ENCODE measurements at regions not wholly inside any gene's neighbourhood (a gene's known extent, or its start where the extent isn't known, plus 50 kb on each side); places are given as distances from the start of the nearest gene placed in this dataset.
"Not testable (repeated sequence)": the region's sequence is repeated elsewhere in the genome, so short reads cannot be mapped to it uniquely, and the experiment has no call there.

DNA sequence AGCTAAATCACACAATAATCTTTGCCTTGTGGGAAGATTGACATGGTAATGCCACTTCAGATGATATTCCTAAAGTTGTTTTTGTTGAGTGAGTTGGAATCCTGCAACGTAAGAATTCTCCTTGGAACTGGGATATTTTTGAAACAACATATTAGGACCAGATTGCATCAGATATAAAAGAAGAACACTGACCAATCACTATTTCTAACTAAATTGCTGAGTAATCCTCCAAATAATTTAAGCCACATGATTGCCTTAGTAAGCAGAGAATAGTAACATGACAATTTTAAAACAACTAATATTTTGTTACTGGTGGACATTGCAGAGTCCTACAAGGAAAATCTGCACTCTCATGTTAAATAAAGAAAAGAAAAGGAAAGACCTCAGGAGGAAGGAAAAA lies 353.9 kb upstream of the LMCD1 start:
- no peak for DNase-seq

DNA sequence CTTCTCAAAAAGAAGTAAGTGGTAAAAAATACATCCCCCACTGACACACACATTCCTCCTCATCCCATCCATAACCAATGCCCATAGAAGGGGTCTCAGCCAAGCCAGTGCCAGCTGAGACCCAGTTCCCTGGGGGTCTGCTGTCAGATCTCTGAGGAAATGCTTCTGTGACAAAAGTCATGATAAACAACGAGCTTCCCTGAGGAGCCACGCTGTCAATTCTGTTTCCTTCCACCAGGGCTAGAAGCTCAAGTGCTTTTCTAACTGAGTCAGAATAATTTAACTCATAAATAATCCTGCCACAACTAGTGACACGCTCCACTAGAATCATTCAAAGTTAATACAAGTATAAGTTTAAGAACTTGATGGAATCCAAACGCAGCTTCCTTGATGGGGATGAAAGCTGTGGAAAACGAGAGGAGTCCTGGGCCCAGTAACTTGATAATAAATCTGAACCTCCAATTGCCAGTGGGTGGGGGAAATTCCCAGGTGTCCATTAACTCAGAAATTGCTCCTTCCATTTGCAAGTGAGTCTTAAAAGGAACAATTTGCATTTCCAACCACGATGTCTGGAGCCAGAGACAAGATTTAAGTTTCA lies 348.7 kb upstream of the LMCD1 start:
- DNase-seq, result no peak

DNA sequence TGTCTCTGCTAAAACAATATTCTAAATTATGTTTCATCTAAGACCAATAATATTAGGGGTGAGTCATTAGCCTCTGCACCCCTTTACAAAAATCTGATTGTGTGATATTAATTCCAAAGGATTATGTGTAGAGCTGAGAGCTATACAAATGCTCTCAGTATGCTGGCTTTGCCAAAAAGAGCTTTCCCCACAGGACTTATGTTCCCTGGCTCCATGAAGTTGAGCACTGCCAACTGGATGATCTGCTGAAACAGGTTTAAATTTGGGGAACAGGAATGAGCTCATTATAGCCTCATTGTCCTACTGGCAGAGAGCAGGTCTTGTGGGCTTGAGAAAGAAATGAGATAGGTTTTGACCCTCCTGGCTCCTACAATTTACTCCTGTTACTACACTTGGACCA lies 347.8 kb upstream of the LMCD1 start:
- DNase-seq, result no peak

GRCh38 chr3:8154617-8155016 lies 347.0 kb upstream of the LMCD1 start:
- DNase-seq, result no peak

DNA sequence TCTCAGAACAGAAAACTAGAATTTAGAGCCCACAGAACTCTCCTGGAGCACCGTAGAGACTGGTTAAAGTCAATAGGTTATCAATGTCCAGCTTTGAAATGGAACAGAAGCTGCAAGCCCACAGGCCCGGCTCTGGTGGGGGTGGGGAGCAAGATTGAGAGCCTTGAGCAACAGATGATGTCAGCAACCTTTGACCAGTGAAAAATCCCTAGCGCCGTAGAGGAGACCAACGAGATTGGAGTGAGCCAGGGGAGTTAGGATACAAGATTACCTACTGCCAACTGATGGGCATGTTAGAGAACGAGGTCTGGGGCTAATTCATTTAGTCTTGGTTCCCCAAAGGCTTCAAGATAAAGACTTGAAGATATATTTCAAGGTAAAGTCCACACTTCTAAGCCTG lies 345.5 kb upstream of the LMCD1 start:
- DNase-seq, result no peak

DNA sequence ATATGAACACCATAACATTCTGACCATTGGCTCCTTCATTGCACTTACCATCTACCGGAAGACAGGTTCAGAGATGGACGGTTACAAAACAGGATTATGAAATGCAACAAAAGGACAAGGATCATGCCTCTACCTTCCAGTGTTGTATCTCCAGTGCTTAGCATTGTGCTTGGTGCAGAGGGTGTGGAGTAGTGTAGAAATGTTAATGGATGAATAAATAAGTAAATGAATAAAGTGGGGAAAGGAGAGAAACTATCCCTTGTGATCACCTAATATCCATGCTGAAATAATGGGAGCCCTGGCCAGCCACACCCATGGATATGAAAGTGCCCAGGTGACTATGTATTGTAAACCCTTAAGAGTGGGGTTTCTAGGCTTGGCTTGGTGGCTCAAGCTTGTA lies 344.8 kb upstream of the LMCD1 start:
- no peak for DNase-seq

DNA sequence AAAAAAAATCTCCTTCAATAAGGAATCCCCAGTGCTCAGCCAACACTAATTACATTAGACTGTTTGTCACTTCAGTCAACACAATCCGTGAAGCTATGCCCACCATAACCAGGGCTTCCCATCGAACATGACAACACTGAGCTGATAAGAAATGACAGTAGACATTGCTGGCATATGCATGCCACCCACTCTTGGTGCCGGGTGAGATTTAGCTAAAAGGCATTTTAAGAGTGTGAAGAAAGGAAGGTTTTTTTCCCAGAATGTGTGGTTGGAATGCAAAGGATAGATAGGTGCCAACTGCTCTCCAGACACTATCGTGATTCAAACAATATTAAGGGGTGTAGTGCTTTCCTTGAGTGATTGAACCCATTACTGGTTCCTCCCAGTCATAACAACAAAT lies 344.0 kb upstream of the LMCD1 start:
- DNase-seq, result no peak

DNA sequence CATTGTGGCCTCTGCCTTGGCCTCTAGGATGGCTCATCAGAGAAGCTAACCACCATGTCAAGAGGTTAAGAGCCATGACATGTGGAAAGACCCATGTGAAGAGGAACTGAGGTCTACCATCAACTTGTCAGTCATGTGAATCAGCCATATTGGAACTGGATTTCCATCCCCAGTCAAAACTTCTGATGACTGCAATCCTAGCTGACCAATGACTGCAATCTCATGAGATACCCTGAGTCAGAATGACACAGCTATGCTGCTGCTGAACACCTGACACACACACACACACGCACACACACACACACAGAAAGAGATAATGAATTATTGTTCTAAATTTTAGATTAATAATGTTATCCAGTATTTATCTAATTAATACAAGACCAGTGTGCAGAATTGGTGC lies 337.5 kb upstream of the LMCD1 start:
- DNase-seq, result no peak

DNA sequence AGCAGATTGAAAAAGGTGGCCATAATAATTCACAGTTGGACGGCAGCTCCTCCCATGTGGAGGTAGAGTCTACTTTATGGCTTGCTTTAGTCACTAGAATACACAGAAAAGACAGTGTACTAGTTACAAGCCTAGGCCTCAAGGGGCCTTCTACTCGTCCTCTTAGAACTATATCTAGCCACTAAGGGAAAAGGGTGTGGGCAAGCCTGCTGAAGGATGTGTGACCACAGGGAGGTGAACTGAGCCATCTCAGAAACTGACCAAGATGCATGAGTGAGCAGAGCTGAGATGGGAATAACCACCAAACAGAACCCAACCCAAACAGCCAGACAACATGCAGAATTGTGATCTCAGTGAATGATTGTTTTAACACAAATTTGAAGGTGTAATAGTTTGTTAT lies 335.6 kb upstream of the LMCD1 start:
- no peak for DNase-seq

GRCh38 chr3:8170971-8171508 lies 330.6 kb upstream of the LMCD1 start:
- DNase-seq, result no peak

GRCh38 chr3:8173892-8174291 lies 327.7 kb upstream of the LMCD1 start:
- DNase-seq, result no peak

DNA sequence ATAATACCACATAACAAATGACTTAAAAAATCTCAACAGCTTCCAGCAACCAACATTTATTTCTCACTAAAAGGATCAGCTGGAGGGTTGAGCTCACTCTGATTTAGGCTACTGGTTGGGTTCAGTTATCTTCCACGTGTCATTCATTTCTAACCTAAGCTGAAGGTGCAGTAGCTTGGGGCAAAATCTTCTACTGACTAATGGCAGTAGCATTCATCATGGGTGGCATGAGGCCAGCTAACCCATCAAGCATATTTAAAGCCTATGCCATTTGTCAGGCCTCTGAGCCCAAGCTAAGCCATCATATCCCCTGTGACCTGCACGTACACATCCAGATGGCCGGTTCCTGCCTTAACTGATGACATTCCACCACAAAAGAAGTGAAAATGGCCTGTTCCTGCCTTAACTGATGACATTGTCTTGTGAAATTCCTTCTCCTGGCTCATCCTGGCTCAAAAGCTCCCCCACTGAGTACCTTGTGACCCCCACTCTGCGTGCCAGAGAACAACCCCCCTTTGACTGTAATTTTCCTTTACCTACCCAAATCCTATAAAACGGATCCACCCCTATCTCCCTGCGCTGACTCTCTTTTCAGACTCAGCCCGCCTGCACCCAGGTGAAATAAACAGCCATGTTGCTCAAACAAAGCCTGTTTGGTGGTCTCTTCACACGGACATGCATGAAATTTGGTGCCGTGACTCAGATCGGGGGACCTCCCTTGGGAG lies 324.7 kb upstream of the LMCD1 start:
- DNase-seq, result not testable (repeated sequence)

DNA sequence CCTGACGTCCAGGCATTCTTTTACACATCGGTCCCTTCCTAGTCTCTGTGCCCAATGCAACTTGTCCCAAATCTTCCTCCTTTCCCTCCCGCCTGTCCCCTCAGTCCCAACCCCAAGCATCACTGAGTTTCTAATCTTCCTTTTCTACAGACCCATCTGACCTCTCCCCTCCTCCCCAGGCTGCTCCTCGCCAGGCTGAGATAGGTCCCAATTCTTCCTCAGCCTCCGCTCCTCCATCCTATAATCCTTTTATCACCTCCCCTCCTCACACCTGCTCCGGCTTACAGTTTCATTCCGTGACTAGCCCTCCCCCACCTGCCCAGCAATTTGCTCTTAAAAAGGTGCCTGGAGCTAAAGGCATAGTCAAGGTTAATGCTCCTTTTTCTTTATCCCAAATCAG lies 323.1 kb upstream of the LMCD1 start:
- not testable (repeated sequence) for DNase-seq

DNA sequence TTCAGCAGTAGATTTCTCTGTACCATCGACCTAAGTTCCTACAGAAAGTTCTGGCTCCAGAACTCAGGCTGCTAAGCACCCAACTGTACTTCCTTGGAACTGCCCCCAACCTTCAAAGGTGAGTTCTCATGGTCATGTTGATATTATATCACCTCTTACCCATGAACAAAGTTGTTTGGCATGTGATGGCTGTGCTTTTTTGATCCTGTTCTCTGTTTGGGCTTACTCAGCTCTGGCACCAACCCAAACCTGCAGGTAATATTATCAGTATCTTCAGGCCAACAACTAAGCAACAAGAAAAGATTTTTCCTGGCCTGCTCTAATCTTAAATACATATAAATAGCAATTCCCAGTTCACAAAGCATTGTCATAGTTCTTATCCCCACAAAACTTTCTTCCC lies 318.7 kb upstream of the LMCD1 start:
- no peak for DNase-seq

GRCh38 chr3:8183627-8184026 lies 318.0 kb upstream of the LMCD1 start:
- no peak for DNase-seq

DNA sequence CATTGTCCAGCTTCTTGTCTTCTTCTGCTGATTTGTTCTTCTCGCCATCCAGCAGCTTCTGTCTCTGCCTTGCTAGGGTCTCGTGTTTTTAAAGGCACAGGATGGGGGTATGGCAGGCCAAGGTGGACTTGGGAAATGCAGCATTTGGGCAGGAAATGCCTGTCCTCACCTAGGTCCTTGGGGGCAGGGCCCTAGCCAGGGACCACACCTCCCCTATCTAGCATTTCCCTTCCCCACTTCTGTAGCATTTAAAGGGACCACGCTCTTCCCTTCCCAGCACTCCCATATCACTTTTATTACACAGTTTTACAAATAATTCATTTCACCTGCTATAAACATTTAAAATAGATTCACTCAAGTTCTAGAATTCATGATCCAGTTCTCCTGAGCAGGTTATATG lies 315.4 kb upstream of the LMCD1 start:
- DNase-seq, result no peak

GRCh38 chr3:8187996-8188395 lies 313.6 kb upstream of the LMCD1 start:
- DNase-seq, result no peak

- DNase-seq, result no peak
Observed at GRCh38 chr3:8189051-8189450, 312.6 kb upstream of the LMCD1 start.

DNA sequence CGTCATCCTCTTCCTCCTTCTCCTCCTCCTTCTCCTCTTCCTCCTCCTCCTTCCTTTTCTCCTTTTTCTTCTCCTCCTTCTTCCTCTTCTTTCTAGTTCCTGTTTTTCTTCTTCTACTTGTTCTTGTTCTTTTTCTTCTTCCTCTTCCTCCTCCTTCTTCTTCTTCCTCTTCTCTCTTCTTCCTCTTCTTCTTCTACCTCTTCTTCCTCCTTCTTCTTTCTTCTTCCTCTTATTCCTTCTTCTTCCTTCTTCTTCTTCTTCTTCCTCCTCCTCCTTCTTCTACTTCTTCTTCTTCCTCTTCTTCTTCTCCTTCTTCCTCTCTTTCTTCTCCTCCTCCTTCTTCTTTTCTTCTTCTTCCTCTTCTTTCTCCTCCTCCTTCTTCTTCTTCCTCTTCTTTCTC lies 310.2 kb upstream of the LMCD1 start:
- no peak for DNase-seq

- no peak for DNase-seq
Observed at GRCh38 chr3:8197384-8197783, 304.2 kb upstream of the LMCD1 start.

DNA sequence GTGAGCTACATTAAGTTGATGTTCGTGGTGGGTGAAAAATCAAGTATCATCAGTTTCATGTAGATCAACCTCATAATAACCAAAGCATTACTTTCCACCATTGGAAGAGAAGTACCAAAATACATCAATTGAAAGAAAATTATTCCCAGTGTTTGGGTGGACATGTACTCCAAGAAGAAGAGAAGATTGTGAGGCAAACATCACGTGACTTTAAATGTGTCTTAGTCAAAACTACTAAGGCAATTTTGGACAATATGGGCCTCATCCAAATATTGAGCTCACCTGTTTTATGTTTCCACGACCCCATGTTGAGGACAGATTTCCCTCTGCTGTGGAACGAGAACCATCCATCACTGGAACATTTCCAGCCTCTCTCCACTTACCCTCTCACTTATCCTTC lies 303.0 kb upstream of the LMCD1 start:
- no peak for DNase-seq

GRCh38 chr3:8200996-8201395 lies 300.6 kb upstream of the LMCD1 start:
- DNase-seq, result no peak

GRCh38 chr3:8201886-8202285 lies 299.7 kb upstream of the LMCD1 start:
- no peak for DNase-seq

DNA sequence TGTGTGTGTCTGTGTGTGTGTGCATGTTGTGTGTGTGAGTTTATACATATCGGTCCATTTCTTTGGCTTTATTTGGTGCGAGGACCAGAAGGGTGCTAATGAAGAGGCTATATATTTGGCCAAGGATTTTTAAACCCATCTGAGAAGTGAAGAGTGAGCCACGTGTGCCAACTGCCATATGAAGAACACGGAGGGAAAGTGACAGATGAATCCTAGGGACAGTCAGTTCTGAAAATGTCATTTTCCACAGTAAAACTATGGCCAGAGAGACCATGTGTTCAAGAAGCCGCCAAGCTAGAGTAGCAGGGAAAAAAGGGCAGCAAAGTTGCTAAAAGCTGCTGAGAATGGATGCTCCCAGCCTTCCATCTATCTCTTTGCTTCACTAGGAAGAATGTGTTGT lies 297.3 kb upstream of the LMCD1 start:
- DNase-seq, result no peak

Data from CD4-positive, alpha-beta T cell treated with Interleukin-4 for 1 hour (primary cell).